Liver (tissue), 8 donors: ENCODE measurements at regions not wholly inside any gene's neighbourhood (a gene's known extent, or its start where the extent isn't known, plus 50 kb on each side); places are given as distances from the start of the nearest gene placed in this dataset.
"Not testable (repeated sequence)": the region's sequence is repeated elsewhere in the genome, so short reads cannot be mapped to it uniquely, and the experiment has no call there.

Source experiments
- DNase-seq: peaks from one replicate; pipeline ENCODE4 v3.0.0-alpha.2; 2017; ENCODE audit warnings: low spot score
- H3K27ac ChIP-seq, 2 donors: one replicate each; pipeline ENCODE4 v1.7.0; 2013; ENCODE audit warnings: inconsistent platforms in 2 of 2, low read length in 2 of 2, control low read depth in 1 of 2, low read depth in 1 of 2, mild to moderate bottlenecking in 1 of 2
- H3K27me3 ChIP-seq, 4 donors: one replicate each; pipeline versions ENCODE4 v1.6.1 to v1.7.0; 2013; ENCODE audit warnings: low read length in 3 of 4, inconsistent platforms in 1 of 4, mild to moderate bottlenecking in 1 of 4, moderate library complexity in 1 of 4; ENCODE audit not compliant: control insufficient read depth in 4 of 4, insufficient read depth in 4 of 4
- H3K36me3 ChIP-seq, 4 donors: one replicate each; pipeline versions ENCODE4 v1.6.1 to v1.7.0; 2013; ENCODE audit warnings: low read length in 3 of 4, mild to moderate bottlenecking in 3 of 4, low read depth in 1 of 4, moderate library complexity in 1 of 4; ENCODE audit not compliant: control insufficient read depth in 4 of 4, insufficient read depth in 3 of 4
- H3K4me1 ChIP-seq, 4 donors: one replicate each; pipeline versions ENCODE4 v1.6.1 to v1.7.0; 2013; ENCODE audit warnings: low read length in 3 of 4, mild to moderate bottlenecking in 3 of 4, moderate library complexity in 1 of 4; ENCODE audit not compliant: control insufficient read depth in 4 of 4, insufficient read depth in 4 of 4
- H3K4me3 ChIP-seq, 3 donors: one replicate each; pipeline versions ENCODE4 v1.6.1 to v1.7.0; 2013; ENCODE audit warnings: low read length in 3 of 3, control low read depth in 1 of 3, low read depth in 1 of 3, mild to moderate bottlenecking in 1 of 3
- H3K9ac ChIP-seq, 2 donors: one replicate each; pipeline ENCODE4 v1.7.0; 2013; ENCODE audit warnings: low read length in 2 of 2, mild to moderate bottlenecking in 2 of 2, moderate library complexity in 2 of 2, control low read depth in 1 of 2, low read depth in 1 of 2
- H3K9me3 ChIP-seq, 4 donors: one replicate each; pipeline versions ENCODE4 v1.6.1 to v1.7.0; 2013; ENCODE audit warnings: low read length in 3 of 4; ENCODE audit not compliant: control insufficient read depth in 4 of 4
- ATF3 ChIP-seq: IDR thresholded peaks from 2 replicates; pipeline ENCODE4 v1.6.1; 2016; ENCODE audit warnings: antibody characterized with exemption
- CTCF ChIP-seq: fragments of 150-350 bp; IDR thresholded peaks from 2 replicates; pipeline ENCODE4 v1.5.1; 2017; ENCODE audit warnings: improper control_type of control experiment, low read depth, low read length; ENCODE audit not compliant: missing input control
- EGR1 ChIP-seq, 2 donors: IDR thresholded peaks; 2 replicates each; pipeline ENCODE4 v1.6.1; 2016 to 2018; ENCODE audit warnings: antibody characterized with exemption in 2 of 2, low read depth in 2 of 2
- FOXA1 ChIP-seq: IDR thresholded peaks from 2 replicates; pipeline ENCODE4 v1.6.1; 2016; ENCODE audit warnings: antibody characterized with exemption
- FOXA2 ChIP-seq: IDR thresholded peaks from 2 replicates; pipeline ENCODE4 v1.6.1; 2016; ENCODE audit warnings: antibody characterized with exemption
- GABPA ChIP-seq, 2 donors: IDR thresholded peaks in 1 of 2; conservative IDR thresholded peaks in 1 of 2; 2 replicates each; pipeline ENCODE4 v1.6.1; 2016; ENCODE audit warnings: antibody characterized with exemption in 2 of 2, mild to moderate bottlenecking in 1 of 2, moderate library complexity in 1 of 2
- HNF4A ChIP-seq, 2 donors: conservative IDR thresholded peaks; 2 replicates each; pipeline ENCODE4 v1.6.1; 2016; ENCODE audit warnings: antibody characterized with exemption in 2 of 2, mild to moderate bottlenecking in 2 of 2
- MAX ChIP-seq: IDR thresholded peaks from 2 replicates; pipeline ENCODE4 v1.6.1; 2016; ENCODE audit warnings: antibody characterized with exemption
- NR2F2 ChIP-seq: IDR thresholded peaks from 2 replicates; pipeline ENCODE4 v1.6.1; 2016; ENCODE audit warnings: antibody characterized with exemption
- RAD21 ChIP-seq, 2 donors: IDR thresholded peaks; 2 replicates each; pipeline ENCODE4 v1.6.1; 2016; ENCODE audit warnings: antibody characterized with exemption in 2 of 2, mild to moderate bottlenecking in 2 of 2
- SP1 ChIP-seq: IDR thresholded peaks from 2 replicates; pipeline ENCODE4 v1.6.1; 2018; ENCODE audit warnings: antibody characterized with exemption, mild to moderate bottlenecking
- ZBTB33 ChIP-seq: IDR thresholded peaks from 2 replicates; pipeline ENCODE4 v1.6.1; 2016; ENCODE audit warnings: antibody characterized with exemption
- whole genome bisulfite sequencing: extraction: QIAGEN DNeasy Blood & Tissue Kit; methylation state at CpG from one replicate; pipeline ENCODE4 v1.1.7; 2013; 5-methylcytosine and 5-hydroxymethylcytosine counted together
- donor health status: healthy.
- donor health status: healthy.
- donor health status: healthy.
- donor health status: healthy.
- donor health status: healthy.

GRCh38 chr7:54201501-54201900 lies 340.7 kb upstream of the VSTM2A start:
- no peak overlapping the region for H3K4me3 ChIP-seq
- H3K27ac ChIP-seq, result no peak overlapping the region
- H3K4me1 ChIP-seq, result no peaks in the 10 kb centered on the region
- H3K36me3 ChIP-seq, result no peaks in the 10 kb centered on the region
- no peaks in the 10 kb centered on the region for H3K27me3 ChIP-seq
- H3K9ac ChIP-seq, result no peak overlapping the region
- TF ChIP-seq ZBTB33 (no peak), FOXA2 (no peak), EGR1 (IDR thresholded peaks at IDR 0.05; ENCODE audit: low read depth in 2 of 2) (no peak), NR2F2 (no peak)
- peaks cover 0 to 6% (median 2%) of the 10 kb centered on the region in 4 donors for H3K9me3 ChIP-seq
- no peak for DNase-seq

- WGBS, result 42% methylated on average over 1 of the region's 1 CpG
- no peak for DNase-seq
- no peaks in the 10 kb centered on the region for H3K27me3 ChIP-seq
- H3K9me3 ChIP-seq, result peaks cover 0 to 4% (median 2%) of the 10 kb centered on the region in 4 donors
- no peak overlapping the region for H3K4me3 ChIP-seq
- H3K4me1 ChIP-seq, result no peaks in the 10 kb centered on the region
- no peak for TF ChIP-seq HNF4A (conservative IDR thresholded peaks at IDR 0.05)
- TF ChIP-seq ATF3, result no peak
- no peak for TF ChIP-seq NR2F2
- TF ChIP-seq RAD21 (IDR thresholded peaks at IDR 0.05), result no peak
- no peak for TF ChIP-seq MAX
- no peak for TF ChIP-seq ZBTB33
- no peak for TF ChIP-seq FOXA1
- TF ChIP-seq CTCF, result no peak
- no peak for TF ChIP-seq SP1
- no peak for TF ChIP-seq GABPA (IDR thresholded peaks at IDR 0.05 in 1 of 2, conservative IDR thresholded peaks at IDR 0.05 in 1 of 2)
- H3K36me3 ChIP-seq, result no peaks in the 10 kb centered on the region
- no peak overlapping the region for H3K9ac ChIP-seq
- no peak overlapping the region for H3K27ac ChIP-seq
Measured at GRCh38 chr7:54215424-54215823, 326.8 kb upstream of the VSTM2A start.

GRCh38 chr7:54226030-54226429 lies 316.1 kb upstream of the VSTM2A start:
- DNase-seq, H3K27ac ChIP-seq, H3K4me3 ChIP-seq, H3K36me3 ChIP-seq, H3K27me3 ChIP-seq, H3K4me1 ChIP-seq, H3K9me3 ChIP-seq, H3K9ac ChIP-seq: not testable (repeated sequence)
